Central memory CD4-positive, alpha-beta T cell (primary cell): ENCODE measurements at regions not wholly inside any gene's neighbourhood (a gene's known extent, or its start where the extent isn't known, plus 50 kb on each side); places are given as distances from the start of the nearest gene placed in this dataset.
"Not testable (repeated sequence)": the region's sequence is repeated elsewhere in the genome, so short reads cannot be mapped to it uniquely, and the experiment has no call there.

Source experiments
- DNase-seq: peaks from one replicate; pipeline ENCODE4 v3.0.0; 2022

GRCh38 chr1:5191470-5191869, 537.1 kb downstream of the AJAP1 start:
- no peak for DNase-seq

- DNase-seq: no peak
Observed at GRCh38 chr1:5189384-5189783, 535.0 kb downstream of the AJAP1 start.

- DNase-seq: no peak
Observed at GRCh38 chr1:5165762-5166161, 511.4 kb downstream of the AJAP1 start.

DNA sequence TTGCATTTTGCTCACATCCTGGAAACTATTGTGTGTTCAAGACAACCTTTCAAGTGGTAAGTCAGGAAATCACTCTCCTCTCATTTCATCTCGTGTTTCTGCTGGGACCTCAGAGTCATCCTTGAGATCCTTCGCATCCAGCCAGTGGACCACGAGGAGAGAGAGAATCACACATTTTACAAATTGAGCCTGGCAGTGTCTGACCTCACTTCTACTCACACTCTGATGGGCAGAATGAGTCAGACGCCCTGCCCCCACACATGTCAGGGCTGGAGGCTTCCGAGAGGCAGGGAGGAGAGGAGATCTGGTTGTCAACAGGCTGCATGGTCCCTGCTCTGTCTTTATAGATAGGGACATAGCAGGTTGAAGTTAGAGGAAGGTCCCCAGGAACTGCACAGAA, 509.7 kb downstream of the AJAP1 start:
- no peak for DNase-seq

DNA sequence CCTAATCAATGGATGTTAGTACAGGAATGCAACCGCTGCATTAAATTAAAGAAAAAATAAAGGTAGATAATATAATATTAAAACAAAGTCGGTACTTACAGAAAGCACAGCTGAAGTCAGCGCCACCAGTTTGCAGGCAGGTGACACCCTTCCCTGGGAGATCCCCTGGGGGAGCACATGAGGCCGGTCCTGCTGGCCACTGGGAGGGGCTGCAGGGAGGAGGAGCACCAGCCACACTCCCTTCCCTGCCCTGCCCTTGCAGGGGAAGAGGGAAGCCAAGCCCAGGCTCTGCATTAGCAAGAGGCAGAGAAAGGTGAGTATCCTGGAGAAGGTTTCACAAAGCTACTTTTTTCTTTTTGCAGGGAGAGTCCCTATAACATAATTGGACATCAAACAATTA, 507.0 kb downstream of the AJAP1 start:
- DNase-seq: no peak

DNA sequence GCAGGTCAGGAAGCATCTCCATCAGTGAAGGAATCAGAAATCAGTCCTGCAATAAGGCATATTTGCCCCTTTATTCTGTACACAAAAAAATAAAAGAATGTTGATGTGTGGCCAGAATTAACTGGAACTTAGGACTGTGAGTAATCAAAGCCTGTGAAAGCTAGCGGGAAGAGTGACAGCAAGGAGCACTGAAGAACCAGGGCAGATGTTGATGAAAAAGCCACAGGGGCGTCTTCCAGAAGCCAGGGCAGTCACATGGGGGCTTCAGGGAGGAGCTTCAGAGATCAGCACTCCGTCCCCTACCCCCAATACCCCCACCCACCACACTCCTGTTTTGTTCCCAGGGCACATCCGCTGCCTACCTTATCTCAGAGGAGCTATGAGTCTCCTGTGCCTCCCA, 502.8 kb downstream of the AJAP1 start:
- no peak for DNase-seq

GRCh38 chr1:5156416-5157120, 502.2 kb downstream of the AJAP1 start:
- no peak for DNase-seq

DNA sequence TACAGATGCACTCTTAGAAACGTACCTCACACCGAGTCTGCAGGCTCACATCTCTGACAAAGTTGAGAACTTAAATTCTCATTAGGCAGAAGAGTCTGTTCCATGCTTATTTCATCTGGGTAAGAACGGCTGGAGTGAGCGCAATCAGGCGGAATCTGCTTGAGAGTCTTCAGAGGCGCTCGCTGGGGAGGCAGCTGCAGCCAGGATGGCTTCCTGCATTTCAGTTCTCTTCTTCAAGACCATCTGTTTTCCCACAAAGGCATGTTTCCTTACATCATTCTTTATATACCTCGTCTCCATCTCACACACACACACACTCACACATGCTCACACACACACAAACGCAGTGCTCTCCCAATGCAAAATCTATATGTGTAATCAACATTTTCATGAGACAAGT, 497.1 kb downstream of the AJAP1 start:
- DNase-seq: no peak

GRCh38 chr1:5150191-5150590, 495.8 kb downstream of the AJAP1 start:
- no peak for DNase-seq

DNA sequence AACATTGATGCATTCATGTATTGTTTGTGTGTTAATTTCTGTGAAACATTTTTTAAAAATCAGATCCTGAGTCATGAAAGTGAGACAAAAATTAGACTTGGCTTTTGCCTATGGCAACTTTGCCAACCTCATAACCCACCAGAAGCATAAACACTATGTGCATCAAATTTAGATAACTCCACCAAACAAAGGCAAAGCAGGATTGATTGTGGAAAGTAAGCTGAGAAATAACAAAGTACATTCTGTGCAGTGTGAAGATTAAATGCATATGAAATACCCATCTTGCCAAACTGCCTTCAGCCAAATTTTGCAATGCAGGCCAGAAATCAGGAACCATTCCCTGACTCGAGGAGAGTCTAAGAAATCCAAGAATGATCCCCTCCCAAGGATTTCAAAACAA, 493.4 kb downstream of the AJAP1 start:
- DNase-seq: no peak

GRCh38 chr1:5142389-5142788, 488.0 kb downstream of the AJAP1 start:
- no peak for DNase-seq

DNA sequence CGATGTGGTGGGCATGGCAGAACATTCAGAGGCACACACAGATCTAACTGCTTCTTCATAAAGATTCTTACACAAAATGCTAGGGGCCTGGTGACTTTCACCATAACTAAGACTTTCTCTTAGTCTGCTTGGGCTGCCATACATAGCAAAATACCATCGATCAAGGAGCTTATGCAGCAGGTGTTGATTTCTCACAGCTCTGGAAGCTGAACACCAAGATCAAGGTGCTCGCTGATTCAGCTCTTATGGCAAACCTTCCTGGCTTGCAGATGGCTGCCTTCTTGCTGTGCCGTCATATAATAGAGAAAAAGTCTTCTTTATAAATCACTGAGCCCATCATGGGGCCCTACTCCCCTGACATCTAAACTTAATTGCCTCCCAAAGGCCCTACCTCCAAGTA, 487.3 kb downstream of the AJAP1 start:
- no peak for DNase-seq

- no peak for DNase-seq
Observed at GRCh38 chr1:5140962-5141361, 486.6 kb downstream of the AJAP1 start.

DNA sequence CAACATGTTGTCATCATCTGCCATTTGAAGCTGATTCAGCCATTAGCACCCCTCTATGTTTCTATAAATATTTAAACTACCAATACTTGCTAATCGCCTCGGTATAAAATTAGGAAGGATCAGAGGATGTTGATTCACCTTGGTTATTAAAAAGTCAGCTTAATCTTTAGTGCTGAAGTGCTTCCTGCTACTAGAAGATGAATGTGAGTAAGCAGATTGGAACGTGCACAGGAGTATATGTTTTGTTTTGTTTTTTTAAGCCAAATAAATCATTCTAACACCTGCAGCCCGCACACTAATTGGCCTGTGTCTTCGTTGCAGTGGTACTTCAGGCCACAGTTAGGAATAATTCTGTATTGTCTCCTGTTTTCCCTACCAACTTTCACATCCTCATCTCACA, 485.7 kb downstream of the AJAP1 start:
- DNase-seq: no peak

DNA sequence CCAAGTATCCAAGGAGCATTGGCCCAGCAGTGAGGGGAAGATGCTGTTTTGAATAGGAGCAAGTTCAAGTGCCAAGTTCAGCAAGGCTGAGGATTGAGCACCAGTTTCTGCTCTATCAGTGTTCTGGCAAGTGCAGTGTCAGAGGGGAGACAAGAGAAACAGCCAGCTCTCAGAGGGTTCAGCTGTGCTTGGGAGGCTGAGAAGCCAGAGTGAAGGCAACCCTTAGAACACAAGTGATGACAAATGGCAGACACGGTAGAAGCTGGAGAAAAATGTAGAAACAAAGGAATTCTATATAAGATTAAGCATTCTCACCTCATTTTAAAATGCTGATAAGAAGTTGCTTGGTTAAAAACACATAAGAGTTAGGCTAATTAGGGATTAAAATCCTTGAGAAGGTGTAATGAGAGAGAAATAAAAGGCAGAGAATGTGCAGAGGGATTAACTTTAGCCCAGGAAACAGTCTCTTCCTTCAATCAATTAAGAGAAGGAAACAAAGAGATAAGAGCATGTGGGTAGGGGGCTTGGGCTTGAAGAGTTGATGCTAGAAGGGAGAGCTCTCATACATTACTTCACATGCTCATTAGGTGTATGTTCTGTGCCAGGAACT, 475.4 kb downstream of the AJAP1 start:
- DNase-seq: no peak

DNA sequence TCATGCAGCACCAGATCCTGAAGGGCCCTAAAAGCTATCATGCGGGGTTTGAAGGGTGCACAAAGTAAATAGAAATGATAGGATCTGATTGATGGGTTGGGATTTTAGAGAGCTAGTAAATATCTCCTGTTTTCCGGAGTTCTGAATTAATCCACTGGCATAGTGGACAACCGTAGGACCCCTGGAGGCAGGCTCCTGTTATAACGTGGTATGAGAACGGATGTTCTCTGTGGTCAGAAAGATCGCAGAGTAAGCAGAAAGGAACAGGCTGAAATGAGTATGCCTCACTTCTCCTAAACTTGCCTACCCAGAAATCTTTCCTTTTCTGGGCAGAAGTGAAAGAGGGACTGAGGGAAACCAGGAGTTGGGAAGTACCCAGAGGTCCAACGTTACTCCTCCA, 470.8 kb downstream of the AJAP1 start:
- no peak for DNase-seq

GRCh38 chr1:5120559-5120958, 466.1 kb downstream of the AJAP1 start:
- DNase-seq: no peak

GRCh38 chr1:5119366-5120234, 465.2 kb downstream of the AJAP1 start:
- DNase-seq: no peak

DNA sequence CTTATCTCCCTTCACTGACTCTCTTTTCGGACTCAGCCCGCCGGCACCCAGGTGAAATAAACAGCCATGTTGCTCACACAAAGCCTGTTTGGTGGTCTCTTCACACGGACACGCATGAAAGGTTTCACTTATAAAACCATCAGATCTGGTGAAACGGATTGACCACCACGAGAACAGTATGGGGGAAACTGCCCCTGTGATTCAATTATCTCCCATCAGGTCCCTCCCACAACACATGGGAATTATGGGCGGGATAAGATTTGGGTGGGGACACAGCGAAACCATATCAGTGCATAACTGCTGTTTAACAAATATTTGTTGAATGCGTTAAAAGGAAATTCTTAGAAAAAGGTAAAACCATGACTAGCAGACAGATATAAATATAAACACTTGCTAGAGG, 464.4 kb downstream of the AJAP1 start:
- DNase-seq: not testable (repeated sequence)

DNA sequence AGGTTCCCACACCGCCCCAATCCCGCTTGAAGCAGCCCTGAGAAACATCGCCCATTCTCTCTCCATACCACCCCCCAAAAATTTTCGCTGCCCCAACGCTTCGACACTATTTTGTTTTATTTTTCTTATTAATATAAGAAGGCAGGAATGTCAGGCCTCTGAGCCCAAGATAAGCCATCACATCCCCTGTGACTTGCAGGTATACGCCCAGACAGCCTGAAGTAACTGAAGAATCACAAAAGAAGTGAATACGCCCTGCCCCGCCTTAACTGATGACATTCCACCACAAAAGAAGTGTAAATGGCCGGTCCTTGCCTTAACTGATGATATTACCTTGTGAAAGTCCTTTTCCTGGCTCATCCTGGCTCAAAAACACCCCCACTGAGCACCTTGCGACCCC, 463.9 kb downstream of the AJAP1 start:
- DNase-seq: not testable (repeated sequence)

DNA sequence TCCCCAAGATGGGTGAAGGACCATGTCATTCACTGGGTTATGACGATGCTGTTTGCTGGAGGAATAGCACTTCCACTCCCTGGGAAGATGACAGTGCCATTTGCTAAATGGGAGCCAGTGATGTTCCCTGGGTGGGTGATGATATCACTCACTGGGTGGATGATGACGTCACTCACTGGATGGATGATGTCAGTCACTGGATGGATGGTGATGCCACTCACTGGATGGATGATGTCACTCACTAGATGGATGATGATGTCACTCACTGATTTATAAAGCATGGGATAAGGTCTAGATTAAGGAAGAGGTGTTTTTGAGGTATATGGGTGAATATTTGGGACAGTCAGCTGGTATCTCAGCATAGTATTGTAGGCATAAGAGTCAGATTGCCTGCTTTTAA, 457.2 kb downstream of the AJAP1 start:
- DNase-seq: no peak

DNA sequence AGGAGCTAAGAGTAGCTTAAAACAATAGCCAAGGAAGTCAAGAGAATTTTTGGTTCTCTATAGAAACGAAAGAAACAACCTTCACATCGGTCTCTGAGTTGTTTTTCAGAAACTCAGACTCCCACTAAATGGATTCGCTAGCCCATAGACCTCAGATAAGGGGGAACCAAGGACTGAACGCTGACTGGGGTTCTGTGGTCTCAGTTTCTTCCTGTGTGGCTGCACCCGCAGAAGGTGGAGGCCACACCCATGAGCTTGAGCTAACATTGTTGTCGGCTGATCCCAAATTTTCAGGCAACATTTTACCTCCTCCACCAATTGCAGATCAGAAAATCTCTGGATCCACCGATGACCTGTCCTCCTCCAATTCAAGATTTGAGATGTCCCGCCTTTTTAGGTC, 456.1 kb downstream of the AJAP1 start:
- peak; percentile 14 for DNase-seq

DNA sequence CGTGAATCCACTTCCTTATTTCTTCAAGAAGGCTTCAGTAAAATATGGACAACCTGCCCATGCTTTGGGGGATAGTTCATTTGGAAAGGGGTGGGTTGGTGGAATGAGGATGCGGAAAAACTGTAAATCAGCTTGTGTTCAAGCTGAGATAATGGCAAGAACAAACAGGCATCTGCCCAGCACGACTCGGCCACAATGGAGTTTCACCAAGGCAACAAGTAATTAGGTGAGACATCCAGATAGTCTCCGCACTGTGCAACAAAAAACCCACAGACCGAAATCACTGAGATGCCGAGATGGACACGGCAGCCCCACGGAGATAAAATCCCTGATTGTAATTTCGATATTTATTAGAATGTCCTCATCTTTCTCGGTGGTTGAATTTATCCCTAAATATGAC, 455.2 kb downstream of the AJAP1 start:
- no peak for DNase-seq

GRCh38 chr1:5108740-5109139, 454.3 kb downstream of the AJAP1 start:
- DNase-seq: no peak
